Glomerular visceral epithelial cell (primary cell): ENCODE measurements at regions not wholly inside any gene's neighbourhood (a gene's known extent, or its start where the extent isn't known, plus 50 kb on each side); places are given as distances from the start of the nearest gene placed in this dataset.
"Not testable (repeated sequence)": the region's sequence is repeated elsewhere in the genome, so short reads cannot be mapped to it uniquely, and the experiment has no call there.

Experiments used
- DNase-seq: peaks from one replicate; pipeline ENCODE4 v3.0.0-alpha.2; 2016; ENCODE audit errors: extremely low spot score

DNA sequence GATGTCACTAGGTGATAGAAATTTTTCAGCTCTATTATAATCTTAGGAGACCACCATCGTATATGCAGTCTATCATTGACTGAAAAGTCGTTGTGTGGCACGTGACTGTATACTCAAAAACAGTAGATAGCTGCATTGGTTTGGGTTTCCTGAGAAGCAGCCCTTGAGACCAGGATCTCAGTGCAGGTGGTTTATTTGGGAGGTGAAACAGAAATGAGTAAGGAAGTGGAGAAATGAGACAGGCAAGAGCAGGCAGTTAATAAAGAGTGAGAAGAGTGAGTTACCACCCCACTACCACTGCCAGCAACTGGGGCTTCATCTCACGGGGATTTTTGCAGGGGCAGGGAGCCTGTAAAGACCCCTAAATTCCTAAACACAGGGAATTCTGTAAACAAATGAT, 221.0 kb downstream of the SHQ1 start:
- DNase-seq: no peak

DNA sequence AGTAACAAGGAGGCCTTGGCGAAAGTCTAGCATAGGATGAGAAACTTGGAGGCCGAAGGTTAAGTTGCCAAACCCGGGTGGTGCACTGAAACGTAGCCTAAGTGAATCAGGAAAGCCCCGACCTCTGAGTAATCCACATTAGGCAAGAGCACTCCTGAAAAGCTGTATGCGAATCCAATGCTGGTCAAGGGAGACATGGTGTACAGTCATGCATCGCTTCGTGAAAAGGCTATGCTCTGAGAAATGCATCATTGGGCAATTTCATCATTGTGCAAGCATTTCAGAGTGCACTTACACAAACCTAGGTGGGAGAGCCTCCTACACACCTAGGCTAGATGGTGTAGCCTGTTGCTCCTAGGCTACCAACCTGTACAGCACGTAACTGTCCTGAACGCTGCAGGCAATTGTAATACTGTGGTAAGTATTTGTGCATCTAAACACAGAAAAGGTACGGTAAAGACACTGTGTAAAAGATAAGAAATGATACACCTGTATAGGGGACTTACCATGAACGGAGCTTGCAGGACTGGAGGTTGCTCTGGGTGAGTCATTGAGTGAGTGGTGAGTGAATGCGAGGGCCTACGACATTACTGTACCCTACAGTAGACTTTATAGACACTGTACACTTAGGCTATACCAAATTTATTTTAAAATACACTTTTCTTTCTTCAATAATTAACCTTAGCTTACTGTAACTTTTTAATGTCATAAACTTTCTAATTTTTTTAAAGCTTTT, 222.5 kb downstream of the SHQ1 start:
- peak; percentile 82 for DNase-seq

DNA sequence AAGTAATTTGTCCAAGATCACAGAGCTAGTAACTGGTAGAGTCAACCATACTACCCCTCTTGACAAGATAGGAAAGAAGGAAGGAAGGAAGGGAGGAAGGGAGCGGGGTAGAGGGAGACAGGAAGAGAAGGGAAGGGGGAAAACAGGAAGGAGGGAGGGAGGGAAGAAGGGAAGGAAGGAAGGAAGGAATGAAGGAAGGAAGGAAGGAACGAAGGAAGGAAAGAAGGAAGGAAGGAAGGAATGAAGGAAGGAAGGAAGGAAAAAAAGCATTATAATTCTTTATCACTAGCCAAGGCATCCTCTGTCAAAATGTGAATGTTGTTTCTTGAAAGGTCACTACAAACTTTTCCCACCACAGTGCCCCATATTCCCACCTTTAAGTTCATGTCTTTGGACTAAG, 223.6 kb downstream of the SHQ1 start:
- DNase-seq: no peak

DNA sequence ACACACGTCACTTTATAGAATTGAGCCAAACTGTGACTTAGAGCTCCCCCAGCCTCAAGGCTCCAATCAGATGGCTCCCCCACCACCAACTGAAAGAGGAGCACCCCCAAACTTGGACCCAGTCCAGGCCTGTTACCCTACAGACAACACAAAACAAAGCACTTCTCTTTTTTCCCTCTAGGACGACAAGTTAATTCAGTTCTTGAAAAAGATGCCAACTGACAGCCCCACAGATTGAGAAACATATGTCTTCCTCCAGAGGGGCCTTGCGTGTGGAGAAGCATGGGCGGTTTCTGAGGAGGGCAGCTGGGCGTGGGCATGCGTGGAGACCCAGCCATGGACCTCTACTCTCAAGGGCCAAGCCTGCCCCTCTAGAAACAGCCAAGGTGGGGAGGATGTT, 229.5 kb downstream of the SHQ1 start:
- DNase-seq: no peak

DNA sequence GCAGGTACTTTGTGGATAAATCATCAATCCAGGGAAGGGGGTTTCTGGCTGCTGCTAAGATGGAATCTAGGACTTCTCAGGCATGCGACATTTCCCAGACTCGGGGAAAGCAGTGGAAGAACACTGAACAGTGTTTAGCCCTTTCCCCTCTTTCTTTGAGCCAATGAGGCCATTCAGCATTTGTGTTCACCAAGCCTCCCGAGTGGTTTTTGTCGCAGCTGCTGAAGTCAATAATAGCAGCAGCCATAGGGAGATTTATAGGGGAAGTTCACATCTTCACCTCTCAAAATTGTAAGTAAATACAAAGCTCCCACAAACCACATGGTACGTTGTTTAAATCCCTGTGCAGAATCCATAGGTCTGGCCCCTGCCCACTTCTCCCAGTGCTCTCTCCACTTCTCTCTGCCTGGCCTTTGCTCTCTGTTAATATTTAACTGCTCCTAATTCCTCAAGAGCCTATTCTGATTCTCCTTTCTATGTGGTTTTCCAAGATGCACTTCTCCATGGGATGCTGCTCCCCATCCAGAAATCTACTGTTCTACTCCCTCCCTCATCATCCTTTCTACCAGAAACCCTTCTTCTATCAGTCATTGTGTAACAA, 230.7 kb downstream of the SHQ1 start:
- DNase-seq: no peak

DNA sequence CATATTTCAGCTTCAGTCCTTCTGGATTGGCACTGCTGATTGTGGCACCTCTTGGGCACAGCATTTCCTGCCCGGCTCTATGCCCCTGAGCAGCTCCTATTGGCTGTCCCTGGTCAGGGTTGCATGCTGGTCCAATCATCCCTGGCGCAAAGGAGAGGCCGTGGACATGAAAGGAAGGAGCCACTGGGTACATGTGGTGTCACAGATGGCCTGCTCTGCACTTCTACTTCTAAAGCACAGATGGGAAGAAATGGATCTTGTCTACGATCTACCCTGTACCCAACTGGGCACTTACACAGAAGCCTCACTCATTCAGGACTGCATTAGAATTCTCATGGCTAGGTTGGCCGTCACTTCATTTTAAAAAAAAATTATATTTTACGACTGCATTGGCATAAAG, 232.5 kb downstream of the SHQ1 start:
- DNase-seq: no peak

DNA sequence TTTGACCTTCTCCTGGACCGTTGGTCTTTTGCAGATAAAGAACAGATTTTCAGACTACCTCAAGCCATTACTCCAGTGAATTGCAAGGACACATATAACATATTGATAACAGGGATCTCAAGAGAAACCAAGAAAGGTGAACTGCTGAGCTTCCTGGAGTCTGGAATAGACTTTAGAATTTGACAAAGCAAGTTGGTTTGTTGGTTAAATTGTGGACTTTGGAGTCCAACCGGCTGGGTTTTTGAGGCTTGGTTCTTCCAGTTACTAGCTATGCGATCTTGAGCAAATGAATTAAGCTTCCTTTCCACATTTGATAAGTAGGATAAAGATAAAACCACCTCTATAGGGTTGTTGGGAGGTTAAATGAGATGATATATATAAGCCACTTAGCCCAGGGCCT, 233.1 kb downstream of the SHQ1 start:
- DNase-seq: no peak

DNA sequence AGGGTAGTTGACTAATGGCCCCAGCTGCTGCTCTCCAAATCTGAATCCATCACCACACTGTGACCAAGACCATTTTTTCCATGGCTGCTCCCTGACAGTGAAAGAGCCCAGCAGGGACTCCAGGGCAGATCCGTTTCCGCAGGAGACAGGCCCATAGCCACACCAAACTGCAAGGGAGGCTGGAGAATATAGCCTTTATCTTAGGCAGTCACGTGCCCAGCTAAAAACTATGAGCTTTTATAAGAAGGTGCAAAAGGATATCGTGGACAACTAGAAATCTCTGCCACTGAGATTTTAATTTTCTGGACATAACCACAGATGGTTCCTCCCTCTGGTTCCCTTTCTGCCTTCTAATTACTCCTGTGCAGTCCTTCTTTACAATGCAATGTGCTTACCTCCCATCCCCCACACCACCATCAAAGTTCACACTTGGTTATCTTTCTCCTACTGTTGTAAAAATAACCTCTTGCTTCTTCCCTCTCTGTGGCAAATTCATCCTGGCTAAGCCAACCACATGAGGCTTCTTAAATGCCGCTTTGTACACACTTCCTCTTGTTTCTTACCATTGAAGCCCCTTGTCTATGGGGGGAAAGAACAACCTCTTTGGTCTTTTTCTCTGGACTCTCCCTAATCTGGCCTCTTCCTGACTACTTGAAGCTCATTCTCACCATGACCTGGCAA, 233.7 kb downstream of the SHQ1 start:
- DNase-seq: no peak

DNA sequence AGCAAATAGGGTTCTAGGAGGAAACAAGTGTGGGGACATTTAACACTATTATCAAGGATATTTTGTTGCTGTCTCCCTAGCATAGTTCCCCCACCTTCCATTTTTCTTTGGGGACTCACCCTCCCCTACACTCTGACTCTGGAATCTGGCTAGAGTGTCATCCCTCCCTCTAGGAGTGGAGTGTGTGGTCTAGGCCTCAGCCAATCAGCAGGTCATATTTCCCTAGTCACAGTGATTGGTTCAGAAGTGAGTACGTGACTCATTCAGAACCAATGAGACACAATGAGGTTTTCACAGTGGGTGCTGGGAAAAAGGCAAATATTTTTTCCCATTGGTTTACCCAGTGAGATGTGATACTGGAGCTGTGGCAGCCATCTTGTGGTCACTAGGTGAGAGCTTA, 234.4 kb downstream of the SHQ1 start:
- DNase-seq: no peak

DNA sequence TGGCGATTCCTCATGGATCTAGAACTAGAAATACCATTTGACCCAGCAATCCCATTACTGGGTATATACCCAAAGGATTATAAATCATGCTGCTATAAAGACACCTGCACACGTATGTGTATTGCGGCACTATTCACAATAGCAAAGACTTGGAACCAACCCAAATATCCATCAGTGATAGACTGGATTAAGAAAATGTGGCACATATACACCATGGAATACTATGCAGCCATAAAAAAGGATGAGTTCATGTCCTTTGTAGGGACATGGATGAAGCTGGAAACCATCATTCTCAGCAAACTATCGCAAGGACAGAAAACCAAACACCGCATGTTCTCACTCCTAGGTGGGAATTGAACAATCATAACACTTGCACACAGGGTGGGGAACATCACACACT, 239.1 kb downstream of the SHQ1 start:
- not testable (repeated sequence) for DNase-seq

DNA sequence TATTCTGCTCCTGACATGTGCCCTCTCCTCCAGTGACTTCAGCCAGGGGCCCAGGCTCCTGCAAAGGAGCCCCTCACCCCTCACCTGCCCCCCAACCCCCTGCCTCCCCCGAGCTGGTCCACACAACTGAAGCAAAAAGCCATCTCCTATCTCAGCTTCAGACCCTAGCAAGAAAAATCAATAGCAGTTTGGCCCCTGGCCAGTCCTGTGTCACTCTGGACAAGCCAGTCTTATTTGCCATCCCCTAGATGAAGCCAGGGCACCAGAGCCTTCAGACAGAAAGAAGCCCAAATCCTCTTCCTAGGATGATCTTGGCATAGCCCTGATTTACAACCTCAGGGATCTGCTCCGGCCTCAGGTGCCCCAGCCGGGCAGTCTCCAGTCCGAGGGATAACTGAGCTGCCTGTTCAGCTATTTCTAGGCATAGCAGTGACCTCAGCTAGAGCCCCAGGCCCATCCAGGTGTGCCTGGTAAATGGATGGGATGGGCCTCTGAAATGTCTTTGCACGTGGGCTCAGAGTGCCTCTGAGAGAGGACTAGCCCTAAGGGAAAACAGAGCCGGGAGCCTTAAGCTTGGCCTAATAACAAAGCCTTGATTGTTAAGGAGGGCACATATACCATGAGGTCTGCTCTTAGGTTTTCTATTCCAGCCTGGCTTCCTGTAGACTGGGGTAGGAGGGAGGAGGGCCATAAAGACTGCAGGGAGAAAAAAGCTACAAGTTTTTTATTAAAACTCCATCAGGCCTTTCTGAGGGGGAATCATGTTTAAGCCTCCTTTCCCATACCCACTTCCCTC, 242.0 kb downstream of the SHQ1 start:
- DNase-seq: no peak

DNA sequence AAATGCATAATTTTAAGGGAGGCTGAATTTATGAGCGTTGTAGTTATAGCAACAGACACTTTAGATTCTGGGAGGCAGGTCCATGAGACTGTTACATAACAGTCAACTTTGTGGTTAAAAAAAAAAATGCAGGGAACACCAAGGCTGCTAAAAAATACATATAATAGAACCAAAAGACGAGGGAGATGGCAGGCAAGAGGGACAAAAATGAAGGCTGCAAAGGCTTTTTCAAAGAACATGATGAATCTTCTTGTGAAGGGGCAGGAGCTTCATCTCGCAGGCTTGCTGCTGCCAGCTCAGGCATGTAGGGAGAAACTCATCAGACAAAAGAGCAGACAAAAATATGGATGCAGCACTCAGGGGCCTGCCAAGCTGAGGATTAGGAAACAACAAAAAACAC, 243.9 kb downstream of the SHQ1 start:
- DNase-seq: no peak

DNA sequence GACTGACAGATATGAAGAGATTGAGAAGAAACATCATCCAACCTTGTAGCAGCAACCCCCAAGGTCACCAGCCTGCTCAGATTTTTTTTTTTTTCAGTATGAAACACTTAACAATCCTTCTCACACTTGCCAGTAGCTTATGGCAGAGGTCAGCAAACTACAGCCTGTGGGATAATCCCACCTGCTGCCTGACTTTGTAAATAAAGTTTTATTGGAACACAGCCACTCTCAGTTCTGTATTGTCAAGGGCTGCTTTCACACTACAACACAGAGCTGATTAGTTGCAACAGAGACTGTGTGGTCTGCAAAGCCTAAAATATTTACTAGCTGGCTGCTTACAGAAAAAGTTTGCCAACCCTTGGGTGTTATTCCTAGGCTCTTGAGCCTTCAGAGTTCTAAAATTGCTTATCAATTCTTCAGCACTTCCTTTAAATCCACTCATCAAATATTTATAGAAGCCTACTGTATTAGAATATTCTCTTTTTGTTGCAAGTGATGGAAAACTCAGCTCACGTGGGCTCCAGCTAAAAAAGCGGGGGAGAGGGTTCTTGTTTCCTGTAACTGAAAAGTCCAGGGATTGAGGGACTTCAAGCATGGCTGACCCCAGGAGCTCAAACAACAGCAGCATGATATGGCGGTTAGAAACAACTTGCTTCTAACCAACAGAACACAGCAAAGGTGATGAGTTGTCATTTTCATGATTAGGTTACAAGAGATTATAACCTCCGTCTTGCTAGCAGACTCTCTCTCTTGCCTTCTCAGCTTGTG, 246.1 kb downstream of the SHQ1 start:
- DNase-seq: no peak

DNA sequence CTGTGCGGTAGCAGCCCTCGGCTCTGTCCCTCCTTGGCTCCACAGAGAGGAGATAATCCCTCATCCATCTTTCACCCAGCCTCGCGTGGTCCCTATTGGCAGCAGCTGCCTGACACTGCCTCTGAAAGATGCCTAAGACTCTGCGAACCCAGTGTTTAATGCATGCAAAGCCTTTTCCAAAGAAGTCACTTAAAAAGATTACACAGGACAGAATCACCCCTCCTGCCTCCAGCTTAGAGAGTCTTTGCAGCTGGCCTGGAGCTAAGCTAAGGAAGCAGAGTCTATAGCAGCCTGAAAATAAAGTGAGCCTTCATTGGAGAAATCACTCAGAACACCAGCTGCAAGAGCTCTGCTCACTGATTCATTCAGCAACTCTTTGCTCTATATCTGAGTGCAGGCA, 247.2 kb downstream of the SHQ1 start:
- no peak for DNase-seq

DNA sequence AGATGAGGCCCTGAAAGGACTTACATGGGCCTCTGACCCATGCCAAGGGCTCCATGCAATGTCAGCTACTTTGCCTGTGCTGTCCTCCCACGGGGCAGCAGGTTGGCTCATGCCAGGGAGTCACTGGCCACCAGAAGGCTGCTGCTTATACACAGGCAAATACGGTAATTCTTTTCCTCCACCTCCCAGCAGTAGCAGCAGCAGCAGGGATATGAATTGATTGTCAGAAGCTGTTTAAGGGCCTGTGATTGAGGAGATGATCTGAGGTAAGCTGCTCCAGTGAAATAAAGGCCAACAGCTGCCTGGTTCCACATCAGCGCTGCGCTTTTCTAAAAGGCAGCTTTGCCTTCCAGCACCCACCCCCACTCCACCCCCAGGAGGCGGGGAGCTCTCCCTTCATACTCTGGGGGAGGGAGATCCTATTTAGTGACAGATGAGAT, 250.5 kb downstream of the SHQ1 start:
- no peak for DNase-seq

DNA sequence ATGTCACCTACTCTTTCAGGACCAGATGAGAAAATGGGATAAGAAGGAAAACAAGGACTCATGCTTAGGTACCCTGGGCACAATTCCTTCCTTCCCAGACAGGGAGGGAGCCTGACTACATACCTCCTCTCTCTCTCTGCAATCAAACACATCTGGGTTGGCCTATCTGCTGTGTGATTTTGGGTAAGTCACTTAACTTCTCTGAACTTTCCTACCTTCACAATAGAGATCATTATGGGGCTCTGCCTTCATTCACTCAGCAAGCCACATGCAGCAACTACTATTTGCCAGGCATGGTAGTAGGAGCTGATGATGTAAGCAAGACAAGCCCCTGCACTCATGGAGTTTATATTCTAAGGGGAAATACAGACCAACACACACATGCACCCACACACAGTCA, 251.2 kb downstream of the SHQ1 start:
- no peak for DNase-seq

DNA sequence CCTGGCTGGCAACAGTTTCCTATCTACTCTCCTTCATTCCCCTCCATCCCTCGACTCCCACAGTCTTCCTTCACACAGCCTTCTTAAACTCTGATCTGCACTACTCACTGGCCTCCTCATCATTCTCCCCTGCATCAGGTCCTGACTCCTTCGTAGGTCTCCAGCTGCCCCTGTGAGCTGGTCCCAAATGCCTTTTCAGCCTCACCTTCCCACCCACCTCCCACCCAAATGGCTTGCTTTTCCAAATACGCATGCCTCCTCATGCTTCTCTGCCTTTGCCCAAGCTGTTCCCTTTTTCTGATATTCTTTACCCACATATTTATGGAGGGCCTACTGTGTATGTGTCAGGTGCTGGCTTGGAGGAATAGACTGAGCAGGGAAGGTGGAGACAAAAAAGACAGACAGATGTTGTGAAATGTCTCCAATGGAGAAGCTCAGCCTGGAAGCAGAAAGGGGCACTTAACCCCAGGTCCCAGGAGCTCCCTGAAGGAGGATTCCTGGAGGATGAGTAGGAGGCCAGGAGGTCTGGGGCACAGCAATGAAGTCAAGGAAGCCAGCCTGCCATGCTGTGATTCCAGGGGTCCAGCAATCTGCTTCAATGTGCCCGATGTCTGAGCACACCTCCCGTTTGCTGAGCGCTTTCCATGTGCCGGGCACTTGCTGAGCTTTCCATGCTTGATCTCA, 252.2 kb downstream of the SHQ1 start:
- DNase-seq: no peak

DNA sequence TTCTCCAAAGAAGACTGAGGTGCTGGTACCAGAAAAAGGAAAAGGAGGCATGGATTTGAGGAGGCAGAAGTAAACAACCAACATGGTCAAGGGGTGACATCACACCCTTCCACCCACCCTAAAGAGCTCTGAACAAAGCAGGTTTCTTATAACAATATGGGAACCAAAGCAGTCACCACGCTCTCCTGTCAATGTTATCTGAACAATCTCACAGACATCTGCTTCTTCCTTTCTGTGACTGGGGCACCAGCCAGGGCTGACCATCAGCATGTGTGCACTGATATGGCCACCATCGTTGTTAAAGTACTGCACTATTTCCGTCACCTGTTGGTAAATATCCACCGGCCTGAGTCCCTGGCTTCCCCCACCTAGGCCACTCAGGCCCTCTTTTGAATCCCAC, 252.9 kb downstream of the SHQ1 start:
- no peak for DNase-seq

DNA sequence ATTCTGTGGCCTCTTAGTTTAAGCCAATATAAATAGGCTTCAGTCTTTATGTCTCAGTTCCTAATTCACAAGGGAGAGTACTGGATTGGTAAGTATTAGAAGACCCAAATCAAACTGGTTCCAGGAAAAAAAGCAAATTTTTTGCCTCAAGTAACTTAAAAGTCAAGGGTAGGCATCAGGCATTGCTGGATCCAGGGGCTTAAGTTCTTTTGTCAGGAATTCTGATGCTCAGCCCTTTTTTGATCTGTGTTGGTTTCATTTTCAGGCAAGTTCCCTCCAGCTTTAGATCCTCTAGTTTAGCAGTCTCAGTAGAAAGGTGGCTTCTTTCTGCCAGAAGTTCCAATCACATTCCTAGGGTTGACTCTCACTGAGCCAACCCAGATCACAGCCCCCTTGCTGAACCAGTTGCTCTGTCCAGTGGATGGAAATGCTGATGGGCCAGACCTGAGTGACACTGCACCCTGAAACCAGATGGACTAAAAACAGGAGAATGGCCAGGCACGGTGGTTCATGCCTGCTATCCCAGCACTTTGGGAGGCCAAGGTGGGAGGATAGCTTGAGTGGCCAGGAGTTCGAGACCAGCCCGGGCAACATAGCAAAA, 253.5 kb downstream of the SHQ1 start:
- no peak for DNase-seq

DNA sequence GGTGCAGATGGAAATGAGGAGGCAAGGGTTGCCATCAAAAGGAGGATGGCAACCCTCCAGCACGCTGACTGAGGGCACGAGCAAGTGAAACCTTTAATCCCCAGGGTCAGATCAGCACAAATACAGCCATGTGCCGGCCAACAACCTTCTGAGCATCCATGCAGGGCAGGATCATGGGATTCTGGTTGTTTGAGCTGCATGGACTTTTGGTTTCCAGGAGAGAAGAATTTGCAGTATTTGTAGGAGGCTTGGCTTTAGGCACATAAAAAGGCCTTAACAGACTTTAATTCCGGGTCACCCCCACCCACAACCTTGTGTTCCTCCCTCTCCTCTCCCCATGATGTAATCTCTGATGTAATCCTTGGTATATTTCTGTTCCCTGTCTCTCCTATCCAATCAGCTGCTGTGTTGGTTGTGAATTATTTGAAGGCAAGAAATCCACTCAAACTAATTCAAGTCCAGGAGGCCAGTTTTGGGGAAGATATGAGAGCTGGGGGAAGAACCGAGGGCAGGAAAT, 254.3 kb downstream of the SHQ1 start:
- DNase-seq: no peak
